ENCODE measurements at regions not wholly inside any gene's neighbourhood (a gene's known extent, or its start where the extent isn't known, plus 50 kb on each side); places are given as distances from the start of the nearest gene placed in this dataset.

DNA sequence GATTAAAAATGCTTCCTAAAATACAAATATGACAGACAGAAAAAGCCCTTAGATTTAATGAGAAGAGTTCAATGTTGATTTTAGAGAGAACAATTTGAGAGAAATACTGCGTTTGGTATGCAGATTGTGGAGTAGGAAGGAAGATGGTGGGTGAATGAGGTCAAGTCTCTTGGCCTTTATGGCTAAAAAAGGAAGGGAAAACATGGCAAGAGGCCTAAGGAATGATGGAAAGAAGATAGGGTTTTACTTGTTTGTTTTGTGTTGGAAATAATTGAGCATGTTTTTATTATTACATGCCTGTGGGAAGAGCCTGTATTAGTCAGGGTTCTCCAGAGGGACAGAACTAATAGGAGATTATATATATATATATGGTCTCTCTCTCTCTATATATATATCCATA, 318.1 kb downstream of the TRIB2 start:
- TF ChIP-seq, protein P1, sequence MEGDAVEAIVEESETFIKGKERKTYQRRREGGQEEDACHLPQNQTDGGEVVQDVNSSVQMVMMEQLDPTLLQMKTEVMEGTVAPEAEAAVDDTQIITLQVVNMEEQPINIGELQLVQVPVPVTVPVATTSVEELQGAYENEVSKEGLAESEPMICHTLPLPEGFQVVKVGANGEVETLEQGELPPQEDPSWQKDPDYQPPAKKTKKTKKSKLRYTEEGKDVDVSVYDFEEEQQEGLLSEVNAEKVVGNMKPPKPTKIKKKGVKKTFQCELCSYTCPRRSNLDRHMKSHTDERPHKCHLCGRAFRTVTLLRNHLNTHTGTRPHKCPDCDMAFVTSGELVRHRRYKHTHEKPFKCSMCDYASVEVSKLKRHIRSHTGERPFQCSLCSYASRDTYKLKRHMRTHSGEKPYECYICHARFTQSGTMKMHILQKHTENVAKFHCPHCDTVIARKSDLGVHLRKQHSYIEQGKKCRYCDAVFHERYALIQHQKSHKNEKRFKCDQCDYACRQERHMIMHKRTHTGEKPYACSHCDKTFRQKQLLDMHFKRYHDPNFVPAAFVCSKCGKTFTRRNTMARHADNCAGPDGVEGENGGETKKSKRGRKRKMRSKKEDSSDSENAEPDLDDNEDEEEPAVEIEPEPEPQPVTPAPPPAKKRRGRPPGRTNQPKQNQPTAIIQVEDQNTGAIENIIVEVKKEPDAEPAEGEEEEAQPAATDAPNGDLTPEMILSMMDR (conservative IDR thresholded peaks at IDR 0.05) = no peak
- no peak for TF ChIP-seq ZFX (IDR thresholded peaks at IDR 0.05)

Data from C4-2B (cell line).